DOHH2 (cell line): ENCODE measurements at regions not wholly inside any gene's neighbourhood (a gene's known extent, or its start where the extent isn't known, plus 50 kb on each side); places are given as distances from the start of the nearest gene placed in this dataset.

Source experiments
- H3F3A ChIP-seq: fragments of 200-600 bp; sonication (generic), shearing (Covaris generic); 2 replicates; pipeline ENCODE4 v1.6.0; 2016; ENCODE audit warnings: antibody characterized with exemption, mild to moderate bottlenecking; ENCODE audit not compliant: control insufficient read depth, insufficient read depth
- H3K27ac ChIP-seq: fragments of 200-600 bp; sonication (generic); 2 replicates; pipeline ENCODE4 v1.5.1; 2014; ENCODE audit warnings: low read depth, mild to moderate bottlenecking, low read length, moderate library complexity
- H3K27me3 ChIP-seq: fragments of 200-600 bp; sonication (generic); 2 replicates; pipeline ENCODE4 v1.6.1; 2014; ENCODE audit warnings: mild to moderate bottlenecking, low read length, mixed read lengths; ENCODE audit not compliant: control insufficient read depth
- H3K36me3 ChIP-seq: fragments of 200-600 bp; sonication (generic); 2 replicates; pipeline ENCODE4 v1.6.1; 2014; ENCODE audit warnings: mild to moderate bottlenecking, low read length, moderate library complexity, mixed read lengths; ENCODE audit not compliant: control insufficient read depth
- H3K4me1 ChIP-seq: fragments of 200-600 bp; sonication (generic); 2 replicates; pipeline ENCODE4 v1.6.1; 2014; ENCODE audit warnings: mild to moderate bottlenecking, low read length, mixed read lengths; ENCODE audit not compliant: control insufficient read depth
- H3K4me2 ChIP-seq: fragments of 200-600 bp; sonication (generic); 2 replicates; pipeline ENCODE4 v1.6.0; 2014; ENCODE audit warnings: mild to moderate bottlenecking, low read length, moderate library complexity
- H3K4me3 ChIP-seq: fragments of 200-600 bp; sonication (generic); 2 replicates; pipeline ENCODE4 v1.5.1; 2014; ENCODE audit warnings: mild to moderate bottlenecking, low read length, mixed read lengths
- H3K79me2 ChIP-seq: fragments of 200-600 bp; sonication (generic); 2 replicates; pipeline ENCODE4 v1.6.1; 2014; ENCODE audit warnings: mild to moderate bottlenecking, low read length, mixed read lengths; ENCODE audit not compliant: control insufficient read depth
- H3K9me2 ChIP-seq: fragments of 200-600 bp; sonication (generic); replicated peaks from 2 replicates; pipeline ENCODE4 v1.6.1; 2014; ENCODE audit warnings: mild to moderate bottlenecking, low read length, mixed read lengths; ENCODE audit not compliant: control insufficient read depth
- H3K9me3 ChIP-seq: fragments of 200-600 bp; sonication (generic); 2 replicates; pipeline ENCODE4 v1.6.1; 2014; ENCODE audit warnings: antibody characterized with exemption, low read length, mixed read lengths; ENCODE audit not compliant: control insufficient read depth, insufficient read depth
- H4K20me1 ChIP-seq: fragments of 200-600 bp; sonication (generic); 2 replicates; pipeline ENCODE4 v1.6.0; 2014; ENCODE audit warnings: low read depth, mild to moderate bottlenecking, antibody characterized with exemption, low read length, moderate library complexity; ENCODE audit not compliant: control insufficient read depth, insufficient read depth
- CTCF ChIP-seq: fragments of 200-600 bp; sonication (generic); IDR thresholded peaks from one replicate; pipeline ENCODE4 v1.5.1; 2014; ENCODE audit warnings: antibody characterized with exemption, mild to moderate bottlenecking, low read depth, low read length; ENCODE audit not compliant: poor library complexity, severe bottlenecking
- EZH2phosphoT487 ChIP-seq: fragments of 200-600 bp; sonication (generic); IDR thresholded peaks from 2 replicates; pipeline ENCODE4 v1.6.1; 2017; ENCODE audit warnings: borderline replicate concordance, mild to moderate bottlenecking, antibody characterized with exemption, low read length, moderate library complexity, mixed read lengths

- Histone ChIP-seq H3K4me2 (no peak overlapping the region), H3K9me2 (no peaks in the 10 kb centered on the region), H3F3A (no peaks in the 10 kb centered on the region), H3K4me3 (no peak overlapping the region), H3K9me3 (no peaks in the 10 kb centered on the region), H3K79me2 (no peaks in the 10 kb centered on the region), H4K20me1 (no peaks in the 10 kb centered on the region), H3K36me3 (no peaks in the 10 kb centered on the region), H3K4me1 (no peaks in the 10 kb centered on the region), H3K27me3 (no peaks in the 10 kb centered on the region), H3K27ac (no peak overlapping the region)
- TF ChIP-seq CTCF = no peak
- TF ChIP-seq EZH2phosphoT487 = no peak
Observed at GRCh38 chr18:75863696-75864095, 436.2 kb upstream of the SMIM21 start.

GRCh38 chr18:75862458-75862857 is 435.0 kb upstream of the SMIM21 start:
- TF ChIP-seq CTCF = no peak
- TF ChIP-seq EZH2phosphoT487 = no peak
- Histone ChIP-seq H3K79me2 (no peaks in the 10 kb centered on the region), H3K4me3 (no peak overlapping the region), H3K36me3 (no peaks in the 10 kb centered on the region), H3F3A (no peaks in the 10 kb centered on the region), H3K4me1 (no peaks in the 10 kb centered on the region), H3K9me2 (no peaks in the 10 kb centered on the region), H4K20me1 (no peaks in the 10 kb centered on the region), H3K9me3 (no peaks in the 10 kb centered on the region), H3K27me3 (no peaks in the 10 kb centered on the region), H3K27ac (no peak overlapping the region), H3K4me2 (no peak overlapping the region)

- Histone ChIP-seq H4K20me1 (no peaks in the 10 kb centered on the region), H3K4me3 (no peak overlapping the region), H3K27ac (no peak overlapping the region), H3K9me3 (no peaks in the 10 kb centered on the region), H3K27me3 (no peaks in the 10 kb centered on the region), H3K36me3 (no peaks in the 10 kb centered on the region), H3K9me2 (no peaks in the 10 kb centered on the region), H3K4me2 (no peak overlapping the region), H3F3A (no peaks in the 10 kb centered on the region), H3K4me1 (no peaks in the 10 kb centered on the region), H3K79me2 (no peaks in the 10 kb centered on the region)
- TF ChIP-seq CTCF (no peak), EZH2phosphoT487 (no peak)
Observed at GRCh38 chr18:75860166-75860565, 432.7 kb upstream of the SMIM21 start.

- Histone ChIP-seq H3K4me3 (no peak overlapping the region), H3K27ac (no peak overlapping the region), H3K4me2 (no peak overlapping the region), H3K9me3 (no peaks in the 10 kb centered on the region), H3K36me3 (no peaks in the 10 kb centered on the region), H3K79me2 (no peaks in the 10 kb centered on the region), H3K27me3 (no peaks in the 10 kb centered on the region), H3K4me1 (no peaks in the 10 kb centered on the region), H3K9me2 (no peaks in the 10 kb centered on the region), H3F3A (no peaks in the 10 kb centered on the region), H4K20me1 (no peaks in the 10 kb centered on the region)
- no peak for TF ChIP-seq CTCF
- TF ChIP-seq EZH2phosphoT487 = no peak
Observed at GRCh38 chr18:75859533-75859932, 432.0 kb upstream of the SMIM21 start.
